KMS-11 (cell line): ENCODE measurements at regions not wholly inside any gene's neighbourhood (a gene's known extent, or its start where the extent isn't known, plus 50 kb on each side); places are given as distances from the start of the nearest gene placed in this dataset.

Source experiments
- H2AFZ ChIP-seq: fragments of 200-600 bp; sonication (generic); 2 replicates; pipeline ENCODE4 v1.6.1; 2016; ENCODE audit warnings: antibody characterized with exemption, mixed run types, low read depth
- H3K27ac ChIP-seq: fragments of 200-600 bp; sonication (generic); 2 replicates; pipeline ENCODE4 v1.6.1; 2016; ENCODE audit warnings: mild to moderate bottlenecking, mixed run types
- H3K27me3 ChIP-seq: fragments of 200-600 bp; sonication (generic); 2 replicates; pipeline ENCODE4 v1.6.1; 2017; ENCODE audit warnings: mild to moderate bottlenecking, low read depth, mixed run types, moderate library complexity; ENCODE audit not compliant: insufficient read depth
- H3K36me3 ChIP-seq: fragments of 200-600 bp; sonication (generic); 2 replicates; pipeline ENCODE4 v1.6.1; 2017; ENCODE audit warnings: mild to moderate bottlenecking, mixed run types; ENCODE audit not compliant: insufficient read depth
- H3K4me1 ChIP-seq: fragments of 200-600 bp; sonication (generic); 2 replicates; pipeline ENCODE4 v1.6.1; 2016; ENCODE audit warnings: mild to moderate bottlenecking, low read depth, mixed run types; ENCODE audit not compliant: poor library complexity, severe bottlenecking
- H3K4me2 ChIP-seq: fragments of 200-600 bp; sonication (generic); 2 replicates; pipeline ENCODE4 v1.7.0; 2016; ENCODE audit warnings: mild to moderate bottlenecking, mixed run types
- H3K4me3 ChIP-seq: fragments of 200-600 bp; sonication (generic); IDR thresholded peaks from 2 replicates; pipeline ENCODE4 v1.6.1; 2017; ENCODE audit warnings: low read depth, low read length, mixed read lengths; ENCODE audit not compliant: insufficient read depth
- H3K79me2 ChIP-seq: fragments of 200-600 bp; sonication (generic); 2 replicates; pipeline ENCODE4 v1.6.1; 2016; ENCODE audit warnings: low read depth, mixed run types; ENCODE audit not compliant: insufficient read depth
- H3K9ac ChIP-seq: fragments of 200-600 bp; sonication (generic); 2 replicates; pipeline ENCODE4 v1.6.1; 2016; ENCODE audit warnings: mild to moderate bottlenecking, mixed run types
- H4K20me1 ChIP-seq: fragments of 200-600 bp; sonication (generic); 2 replicates; pipeline ENCODE4 v1.6.1; 2016; ENCODE audit warnings: mild to moderate bottlenecking, mixed run types; ENCODE audit not compliant: insufficient read depth
- TF ChIP-seq, protein P1 (sequence below): fragments of 200-600 bp; sonication (generic); conservative IDR thresholded peaks from 2 replicates; pipeline ENCODE4 v1.6.1; 2017; ENCODE audit warnings: low read depth, mild to moderate bottlenecking, antibody characterized with exemption, low read length, moderate library complexity, mixed read lengths

DNA sequence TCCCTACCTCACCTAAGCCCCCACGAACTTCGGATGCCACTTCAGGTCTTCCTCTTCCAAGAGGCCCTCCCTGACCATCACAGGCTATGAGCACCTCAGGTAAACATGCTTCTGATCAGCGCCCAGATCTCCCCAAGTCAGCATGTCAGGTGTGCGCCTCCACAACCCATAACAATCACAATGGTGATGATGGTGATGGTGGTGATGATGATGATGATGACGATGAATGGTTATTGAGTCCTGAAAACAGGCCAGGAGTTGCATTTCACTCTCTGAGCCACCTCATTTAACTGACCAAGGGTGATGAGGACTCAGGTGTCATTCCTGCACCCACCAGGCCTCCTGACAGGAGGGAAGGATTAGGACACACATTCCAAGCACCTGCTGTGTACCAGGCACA, 426.6 kb upstream of the SULF2 start:
- TF ChIP-seq, protein P1, sequence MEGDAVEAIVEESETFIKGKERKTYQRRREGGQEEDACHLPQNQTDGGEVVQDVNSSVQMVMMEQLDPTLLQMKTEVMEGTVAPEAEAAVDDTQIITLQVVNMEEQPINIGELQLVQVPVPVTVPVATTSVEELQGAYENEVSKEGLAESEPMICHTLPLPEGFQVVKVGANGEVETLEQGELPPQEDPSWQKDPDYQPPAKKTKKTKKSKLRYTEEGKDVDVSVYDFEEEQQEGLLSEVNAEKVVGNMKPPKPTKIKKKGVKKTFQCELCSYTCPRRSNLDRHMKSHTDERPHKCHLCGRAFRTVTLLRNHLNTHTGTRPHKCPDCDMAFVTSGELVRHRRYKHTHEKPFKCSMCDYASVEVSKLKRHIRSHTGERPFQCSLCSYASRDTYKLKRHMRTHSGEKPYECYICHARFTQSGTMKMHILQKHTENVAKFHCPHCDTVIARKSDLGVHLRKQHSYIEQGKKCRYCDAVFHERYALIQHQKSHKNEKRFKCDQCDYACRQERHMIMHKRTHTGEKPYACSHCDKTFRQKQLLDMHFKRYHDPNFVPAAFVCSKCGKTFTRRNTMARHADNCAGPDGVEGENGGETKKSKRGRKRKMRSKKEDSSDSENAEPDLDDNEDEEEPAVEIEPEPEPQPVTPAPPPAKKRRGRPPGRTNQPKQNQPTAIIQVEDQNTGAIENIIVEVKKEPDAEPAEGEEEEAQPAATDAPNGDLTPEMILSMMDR: no peak
- H3K27ac ChIP-seq: no peak overlapping the region
- no peak overlapping the region for H3K4me3 ChIP-seq

GRCh38 chr20:48211238-48211637, 426.0 kb upstream of the SULF2 start:
- Histone ChIP-seq H3K4me2 (no peak overlapping the region), H3K79me2 (no peaks in the 10 kb centered on the region), H3K27ac (no peak overlapping the region), H4K20me1 (no peaks in the 10 kb centered on the region), H2AFZ (no peak overlapping the region), H3K27me3 (peaks cover 17% of the 10 kb centered on the region; the same call in 1 of the 2 replicates), H3K9ac (no peak overlapping the region), H3K4me3 (no peak overlapping the region), H3K4me1 (no peaks in the 10 kb centered on the region), H3K36me3 (no peaks in the 10 kb centered on the region)
- TF ChIP-seq, protein P1: no peak

More for the DNA sequence above, 426.6 kb upstream of the SULF2 start:
- Histone ChIP-seq H3K4me2 (no peak overlapping the region), H3K79me2 (no peaks in the 10 kb centered on the region), H3K9ac (no peak overlapping the region), H3K27me3 (peaks cover 17% of the 10 kb centered on the region; the same call in 1 of the 2 replicates), H3K4me1 (no peaks in the 10 kb centered on the region), H4K20me1 (no peaks in the 10 kb centered on the region), H2AFZ (no peak overlapping the region), H3K36me3 (no peaks in the 10 kb centered on the region)

- no peak overlapping the region for H3K4me2 ChIP-seq
- no peaks in the 10 kb centered on the region for H4K20me1 ChIP-seq
- no peaks in the 10 kb centered on the region for H3K4me1 ChIP-seq
- H3K27me3 ChIP-seq: peaks cover 13% of the 10 kb centered on the region; the same call in 1 of the 2 replicates
- H3K27ac ChIP-seq: no peak overlapping the region
- no peaks in the 10 kb centered on the region for H3K79me2 ChIP-seq
- no peak overlapping the region for H3K4me3 ChIP-seq
- H3K9ac ChIP-seq: no peak overlapping the region
- TF ChIP-seq, protein P1: no peak
- H3K36me3 ChIP-seq: no peaks in the 10 kb centered on the region
- no peak overlapping the region for H2AFZ ChIP-seq
Measured at GRCh38 chr20:48210111-48211027, 425.1 kb upstream of the SULF2 start.

- Histone ChIP-seq H3K79me2 (no peaks in the 10 kb centered on the region), H2AFZ (no peak overlapping the region), H4K20me1 (no peaks in the 10 kb centered on the region), H3K4me3 (no peak overlapping the region), H3K27me3 (peaks cover 13% of the 10 kb centered on the region; the same call in 1 of the 2 replicates), H3K4me1 (no peaks in the 10 kb centered on the region), H3K4me2 (no peak overlapping the region), H3K27ac (no peak overlapping the region), H3K36me3 (no peaks in the 10 kb centered on the region), H3K9ac (no peak overlapping the region)
- TF ChIP-seq, protein P1: no peak
Measured at GRCh38 chr20:48209102-48209501, 423.8 kb upstream of the SULF2 start.
